ENCODE measurements at regions not wholly inside any gene's neighbourhood (a gene's known extent, or its start where the extent isn't known, plus 50 kb on each side); places are given as distances from the start of the nearest gene placed in this dataset.

DNA sequence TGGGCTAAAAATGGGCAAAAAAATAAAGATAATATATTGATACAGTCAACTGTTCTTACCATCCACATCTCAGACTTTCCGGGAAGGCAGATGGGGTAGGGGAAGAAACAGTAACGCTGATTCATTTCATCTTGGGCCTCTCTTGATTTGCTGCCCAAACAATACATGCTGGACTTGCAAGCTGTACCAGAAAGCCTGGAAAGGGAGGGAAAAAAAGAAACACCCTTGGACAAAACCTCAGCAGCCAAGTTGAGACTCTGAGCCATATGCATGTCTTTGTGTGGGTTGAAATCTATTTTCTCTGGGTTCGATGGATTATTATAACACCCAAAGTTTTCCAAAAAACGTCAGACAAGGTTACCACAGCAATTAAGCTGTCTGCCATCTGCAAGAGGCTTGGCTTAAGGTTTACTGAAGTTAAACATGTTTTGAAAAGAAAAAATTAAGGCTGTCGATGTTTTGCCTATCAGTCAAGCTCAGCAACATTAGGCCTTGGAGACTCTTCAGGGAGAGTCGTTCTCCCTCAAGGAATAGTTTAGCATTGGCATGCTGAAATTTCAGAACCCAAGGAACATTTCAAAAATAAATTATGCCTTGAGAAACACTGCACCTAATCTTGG, 71.2 kb downstream of the PSMG1 start:
- TF ChIP-seq POLR2AphosphoS5 (IDR thresholded peaks at IDR 0.05; ENCODE audit: low read depth): no peak
- TF ChIP-seq, protein P1, sequence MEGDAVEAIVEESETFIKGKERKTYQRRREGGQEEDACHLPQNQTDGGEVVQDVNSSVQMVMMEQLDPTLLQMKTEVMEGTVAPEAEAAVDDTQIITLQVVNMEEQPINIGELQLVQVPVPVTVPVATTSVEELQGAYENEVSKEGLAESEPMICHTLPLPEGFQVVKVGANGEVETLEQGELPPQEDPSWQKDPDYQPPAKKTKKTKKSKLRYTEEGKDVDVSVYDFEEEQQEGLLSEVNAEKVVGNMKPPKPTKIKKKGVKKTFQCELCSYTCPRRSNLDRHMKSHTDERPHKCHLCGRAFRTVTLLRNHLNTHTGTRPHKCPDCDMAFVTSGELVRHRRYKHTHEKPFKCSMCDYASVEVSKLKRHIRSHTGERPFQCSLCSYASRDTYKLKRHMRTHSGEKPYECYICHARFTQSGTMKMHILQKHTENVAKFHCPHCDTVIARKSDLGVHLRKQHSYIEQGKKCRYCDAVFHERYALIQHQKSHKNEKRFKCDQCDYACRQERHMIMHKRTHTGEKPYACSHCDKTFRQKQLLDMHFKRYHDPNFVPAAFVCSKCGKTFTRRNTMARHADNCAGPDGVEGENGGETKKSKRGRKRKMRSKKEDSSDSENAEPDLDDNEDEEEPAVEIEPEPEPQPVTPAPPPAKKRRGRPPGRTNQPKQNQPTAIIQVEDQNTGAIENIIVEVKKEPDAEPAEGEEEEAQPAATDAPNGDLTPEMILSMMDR (conservative IDR thresholded peaks at IDR 0.05; ENCODE audit: low read depth in 2 of 2): no peak
- no peak for TF ChIP-seq CREB1 (CRISPR knock-in tag; IDR thresholded peaks at IDR 0.05; ENCODE audit: low read depth)
- no peak for TF ChIP-seq NANOG (IDR thresholded peaks at IDR 0.05; ENCODE audit: borderline replicate concordance)
- no peak for TF ChIP-seq EZH2phosphoT487 (IDR thresholded peaks at IDR 0.05; ENCODE audit: unreplicated experiment)
- TF ChIP-seq EZH2 (IDR thresholded peaks at IDR 0.05; ENCODE audit: low read depth, unreplicated experiment): no peak
- no peak for TF ChIP-seq REST (IDR thresholded peaks at IDR 0.05; ENCODE audit: unreplicated experiment)
- no peak for TF ChIP-seq ZNF114 (CRISPR knock-in tag; IDR thresholded peaks at IDR 0.05)
- no peak for TF ChIP-seq ETS1 (IDR thresholded peaks at IDR 0.05)
- TF ChIP-seq STAT1 (IDR thresholded peaks at IDR 0.05; ENCODE audit: unreplicated experiment): no peak
- TF ChIP-seq JUNB (IDR thresholded peaks at IDR 0.05; ENCODE audit: unreplicated experiment): no peak
